Spleen (tissue), 11 donors: ENCODE measurements at regions not wholly inside any gene's neighbourhood (a gene's known extent, or its start where the extent isn't known, plus 50 kb on each side); places are given as distances from the start of the nearest gene placed in this dataset.

Experiments used
- DNase-seq: peaks from one replicate; pipeline ENCODE4 v3.0.0-alpha.2; 2020
- H3K27ac ChIP-seq, 8 donors: fragments of 200-600 bp; sonication (generic) in 7 of 8; 1 replicate in 4 of 8; 2 replicates in 4 of 8; pipeline versions ENCODE4 v1.5.0 to v1.8.0; 2016 to 2021; ENCODE audit warnings: inconsistent platforms in 4 of 8, mild to moderate bottlenecking in 4 of 8, moderate library complexity in 1 of 8
- H3K27me3 ChIP-seq, 7 donors: fragments of 200-600 bp; sonication (generic) in 6 of 7; replicated peaks in 1 of 7; 1 replicate in 4 of 7; 2 replicates in 3 of 7; pipeline versions ENCODE4 v1.5.0 to v1.8.0; 2016 to 2021; ENCODE audit warnings: inconsistent platforms in 3 of 7, mild to moderate bottlenecking in 1 of 7
- H3K36me3 ChIP-seq, 6 donors: fragments of 200-600 bp; sonication (generic) in 5 of 6; 1 replicate in 4 of 6; 2 replicates in 2 of 6; pipeline versions ENCODE4 v1.5.0 to v1.8.0; 2016 to 2021; ENCODE audit warnings: inconsistent platforms in 2 of 6
- H3K4me1 ChIP-seq, 6 donors: fragments of 200-600 bp; sonication (generic) in 5 of 6; 1 replicate in 3 of 6; 2 replicates in 3 of 6; pipeline versions ENCODE4 v1.5.0 to v1.8.0; 2016 to 2021; ENCODE audit warnings: inconsistent platforms in 3 of 6
- H3K4me3 ChIP-seq, 8 donors: fragments of 200-600 bp; sonication (generic) in 7 of 8; 1 replicate in 4 of 8; 2 replicates in 4 of 8; pipeline versions ENCODE4 v1.5.0 to v1.8.0; 2016 to 2021; ENCODE audit warnings: inconsistent platforms in 4 of 8, mild to moderate bottlenecking in 4 of 8, moderate library complexity in 2 of 8
- H3K9me3 ChIP-seq, 8 donors: fragments of 200-600 bp; sonication (generic) in 7 of 8; 1 replicate in 4 of 8; 2 replicates in 4 of 8; pipeline versions ENCODE4 v1.5.0 to v1.8.0; 2016 to 2021; ENCODE audit warnings: inconsistent platforms in 4 of 8
- CTCF ChIP-seq, 11 experiments: fragments of 200-600 bp in 7 of 11; fragments of 450-650 bp in 4 of 11; sonication (generic) in 4 of 11; IDR thresholded peaks in 8 of 11; conservative IDR thresholded peaks in 3 of 11; 1 replicate in 7 of 11; 2 replicates in 4 of 11; pipeline versions ENCODE4 v1.4.0 to v1.8.0; 2016 to 2021; ENCODE audit warnings: antibody characterized with exemption in 11 of 11, inconsistent platforms in 4 of 11, mild to moderate bottlenecking in 1 of 11
- POLR2A ChIP-seq, 3 donors: fragments of 450-650 bp; IDR thresholded peaks; one replicate each; pipeline ENCODE4 v1.5.1; 2017; ENCODE audit warnings: antibody characterized with exemption in 3 of 3, mild to moderate bottlenecking in 1 of 3
- POLR2AphosphoS5 ChIP-seq, 3 donors: sonication (generic); formaldehyde crosslinking; IDR thresholded peaks; one replicate each; pipeline ENCODE4 v1.5.1; 2017; ENCODE audit warnings: antibody characterized with exemption in 3 of 3
- WGBS, 5 donors: extraction: QIAGEN DNeasy Blood & Tissue Kit in 3 of 5; methylation state at CpG; one replicate each; pipeline versions ENCODE4 v1.1.5 to v1.1.7; 2013 to 2018; 5-methylcytosine and 5-hydroxymethylcytosine counted together
- intact Hi-C: fragments of 100-400 bp; cut with DNase I; formaldehyde crosslinking; loops from one replicate; pipeline ENCODE4 v1.15.0; 2023; ENCODE audit warnings: low total_unique reads
- donor health status: healthy with polysubstance abuse.
- donor health status: DM: no; HTN: no; CAD: no; lungs with moderate emphysema.
- donor health status: DM: no; HTN: no; CAD: no.
- donor health status: Bipolar disorder and iron deficiency.
- donor health status: healthy.
- donor health status: DM: no; HTN: no; CAD: no.
- donor health status: DM: yes; HTN: yes; CAD: no.

DNA sequence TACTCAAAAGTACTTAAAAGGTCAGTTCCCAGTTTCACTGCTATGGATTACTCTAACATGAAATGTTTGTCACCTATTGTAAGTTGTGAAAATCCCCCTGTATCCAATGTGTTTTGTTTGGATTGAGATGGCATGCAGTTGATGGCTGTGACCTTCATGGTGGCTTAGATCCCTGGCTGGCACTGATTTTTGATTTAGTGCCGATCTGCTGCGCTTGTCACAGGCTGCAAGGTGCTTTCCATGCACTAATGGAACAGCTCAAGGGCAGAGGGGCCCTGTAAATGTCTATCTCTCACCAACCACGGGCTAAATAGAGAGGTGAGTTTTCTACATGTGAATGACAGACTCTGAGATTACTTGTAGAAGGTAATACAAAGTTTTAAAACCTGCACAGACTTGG lies 69.8 kb upstream of the WDR41 start:
- Histone ChIP-seq H3K9me3 (no peaks in the 10 kb centered on the region), H3K27ac (no peak overlapping the region), H3K4me3 (no peak overlapping the region), H3K27me3 (no peaks in the 10 kb centered on the region), H3K4me1 (no peaks in the 10 kb centered on the region), H3K36me3 (no peaks in the 10 kb centered on the region)
- no peak for TF ChIP-seq POLR2A (IDR thresholded peaks at IDR 0.05)
- TF ChIP-seq POLR2AphosphoS5 (IDR thresholded peaks at IDR 0.05) = no peak
- no peak for TF ChIP-seq CTCF (IDR thresholded peaks at IDR 0.05 in 8 of 11, conservative IDR thresholded peaks at IDR 0.05 in 3 of 11)
- intact Hi-C loops = no loop called here
- DNase-seq = no peak
- WGBS, 5 donors = 61 to 85% (median 70%) methylated on average over 3 of the region's 3 CpGs

GRCh38 chr5:77560677-77561263 lies 68.7 kb upstream of the WDR41 start:
- intact Hi-C loops = no loop called here
- H3K4me1 ChIP-seq = no peaks in the 10 kb centered on the region
- H3K27me3 ChIP-seq = no peaks in the 10 kb centered on the region
- no peaks in the 10 kb centered on the region for H3K36me3 ChIP-seq
- no peak overlapping the region for H3K4me3 ChIP-seq
- H3K27ac ChIP-seq = no peak overlapping the region
- TF ChIP-seq POLR2A (IDR thresholded peaks at IDR 0.05) (no peak), POLR2AphosphoS5 (IDR thresholded peaks at IDR 0.05) (no peak), CTCF (IDR thresholded peaks at IDR 0.05 in 8 of 11, conservative IDR thresholded peaks at IDR 0.05 in 3 of 11) (peak in 7 of 11 experiments; percentile 20 to 46 (median 36))
- DNase-seq = no peak
- 15 to 35% (median 20%) methylated on average over 1 of the region's 1 CpG for WGBS, 5 donors
- no peaks in the 10 kb centered on the region for H3K9me3 ChIP-seq

DNA sequence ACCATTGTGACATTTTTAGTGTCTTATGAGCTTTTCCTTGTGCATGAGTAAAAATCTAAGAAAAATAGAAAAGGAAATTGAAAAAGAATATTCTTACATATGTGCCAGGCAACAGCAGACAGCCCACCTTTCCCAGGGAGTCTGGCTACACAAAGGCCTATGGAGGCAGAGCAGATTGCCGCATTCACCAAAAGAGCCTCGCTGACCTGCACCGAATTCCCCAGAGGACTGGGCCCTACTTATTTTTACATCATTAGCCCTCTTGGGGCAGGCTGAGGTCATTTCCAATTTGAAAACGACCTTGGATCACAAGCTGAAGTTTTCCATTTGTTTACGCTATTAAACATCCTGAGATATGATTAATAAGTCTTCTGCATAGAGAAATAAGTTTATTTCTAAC lies 66.2 kb upstream of the WDR41 start:
- intact Hi-C loops = no loop called here
- H3K27ac ChIP-seq = no peak overlapping the region
- no peak for DNase-seq
- H3K4me3 ChIP-seq = no peak overlapping the region
- WGBS, 5 donors = 62 to 79% (median 75%) methylated on average over 5 of the region's 5 CpGs
- H3K9me3 ChIP-seq = no peaks in the 10 kb centered on the region
- TF ChIP-seq CTCF (IDR thresholded peaks at IDR 0.05 in 8 of 11, conservative IDR thresholded peaks at IDR 0.05 in 3 of 11) (no peak), POLR2AphosphoS5 (IDR thresholded peaks at IDR 0.05) (no peak), POLR2A (IDR thresholded peaks at IDR 0.05) (no peak)
- no peaks in the 10 kb centered on the region for H3K4me1 ChIP-seq
- H3K27me3 ChIP-seq = no peaks in the 10 kb centered on the region
- no peaks in the 10 kb centered on the region for H3K36me3 ChIP-seq

- Histone ChIP-seq H3K36me3 (no peaks in the 10 kb centered on the region), H3K27me3 (peaks cover 0 to 4% (median 0%) of the 10 kb centered on the region in 7 donors), H3K9me3 (peaks cover 0 to 21% (median 7%) of the 10 kb centered on the region in 8 donors), H3K4me3 (no peak overlapping the region), H3K27ac (no peak overlapping the region), H3K4me1 (no peaks in the 10 kb centered on the region)
- 77 to 97% (median 85%) methylated on average over 1 of the region's 1 CpG for whole genome bisulfite sequencing, 5 donors
- DNase-seq = no peak
- TF ChIP-seq POLR2AphosphoS5 (IDR thresholded peaks at IDR 0.05) (no peak), CTCF (IDR thresholded peaks at IDR 0.05 in 8 of 11, conservative IDR thresholded peaks at IDR 0.05 in 3 of 11) (no peak), POLR2A (IDR thresholded peaks at IDR 0.05) (no peak)
- intact Hi-C loops = no loop called here
Measured at GRCh38 chr5:77550406-77550805, 58.3 kb upstream of the WDR41 start.
